Activated B cell treated with CpG ODN at 0.5 μM for 24 hours (primary cell): ENCODE measurements at regions not wholly inside any gene's neighbourhood (a gene's known extent, or its start where the extent isn't known, plus 50 kb on each side); places are given as distances from the start of the nearest gene placed in this dataset.

Experiments used
- ATAC-seq: fragments of 200-7000 bp; cut with Tn5 transposase; one replicate; pipeline ENCODE4 v1.10.0; 2021; ENCODE audit warnings: low read depth, mild to moderate bottlenecking, moderate library complexity
- CTCF ChIA-PET: fragments of 350-600 bp; sonication (Branson Sonifier 250); formaldehyde crosslinking; loops from one replicate; lab custom pipeline; 2021; ENCODE audit warnings: antibody characterized with exemption; lab: Charles Lee
- POLR2A ChIA-PET: fragments of 350-600 bp; sonication (Branson Sonifier 250); formaldehyde crosslinking; loops from one replicate; lab custom pipeline; 2021; ENCODE audit warnings: antibody characterized with exemption; lab: Charles Lee
- DNase-seq: peaks from one replicate; pipeline ENCODE4 v3.0.0; 2022
- H3K27ac Mint-ChIP-seq: one replicate; pipeline ENCODE4 v1.8.0; 2020; ENCODE audit warnings: mixed read lengths
- H3K27me3 Mint-ChIP-seq: one replicate; pipeline ENCODE4 v1.8.0; 2021; ENCODE audit warnings: mixed read lengths
- H3K36me3 Mint-ChIP-seq: one replicate; pipeline ENCODE4 v1.8.0; 2021; ENCODE audit warnings: low read depth, mixed read lengths
- H3K4me1 Mint-ChIP-seq: one replicate; pipeline ENCODE4 v1.8.0; 2021; ENCODE audit warnings: mixed read lengths
- H3K4me3 Mint-ChIP-seq: one replicate; pipeline ENCODE4 v1.8.0; 2020; ENCODE audit warnings: mild to moderate bottlenecking, mixed read lengths
- H3K9me3 Mint-ChIP-seq: one replicate; pipeline ENCODE4 v1.8.0; 2020; ENCODE audit warnings: mixed read lengths
- CTCF ChIP-seq: fragments of 200-600 bp; IDR thresholded peaks from one replicate; pipeline ENCODE4 v1.8.0; 2022; ENCODE audit warnings: antibody characterized with exemption, mild to moderate bottlenecking
- intact Hi-C: fragments of 100-400 bp; cut with micrococcal nuclease; formaldehyde crosslinking; loops from one replicate; pipeline ENCODE4 v1.15.1; 2024

- ChIA-PET CTCF (no interaction called here), POLR2A (no interaction called here)
- DNase-seq (no peak), ATAC-seq (no peak)
- intact Hi-C loops: no loop called here
- H3K9me3 Mint-ChIP-seq: no peaks in the 10 kb centered on the region
- no peaks in the 10 kb centered on the region for H3K36me3 Mint-ChIP-seq
- no peak overlapping the region for H3K4me3 Mint-ChIP-seq
- no peaks in the 10 kb centered on the region for H3K27me3 Mint-ChIP-seq
- no peak overlapping the region for H3K27ac Mint-ChIP-seq
- TF ChIP-seq CTCF: no peak
- peaks cover 9% of the 10 kb centered on the region for H3K4me1 Mint-ChIP-seq
These were observed 53.1 kb upstream of the ZNRF2 start for GRCh38 chr7:30231271-30231670.

GRCh38 chr7:30232391-30232790 is 52.0 kb upstream of the ZNRF2 start:
- Mint-ChIP-seq H3K4me1 (peaks cover 7% of the 10 kb centered on the region), H3K27me3 (no peaks in the 10 kb centered on the region), H3K36me3 (no peaks in the 10 kb centered on the region), H3K27ac (no peak overlapping the region), H3K9me3 (no peaks in the 10 kb centered on the region), H3K4me3 (no peak overlapping the region)
- ATAC-seq (no peak), DNase-seq (no peak)
- intact Hi-C loops: no loop called here
- CTCF ChIA-PET: no interaction called here
- POLR2A ChIA-PET: no interaction called here
- no peak for TF ChIP-seq CTCF
